ENCODE measurements at regions not wholly inside any gene's neighbourhood (a gene's known extent, or its start where the extent isn't known, plus 50 kb on each side); places are given as distances from the start of the nearest gene placed in this dataset.

DNA sequence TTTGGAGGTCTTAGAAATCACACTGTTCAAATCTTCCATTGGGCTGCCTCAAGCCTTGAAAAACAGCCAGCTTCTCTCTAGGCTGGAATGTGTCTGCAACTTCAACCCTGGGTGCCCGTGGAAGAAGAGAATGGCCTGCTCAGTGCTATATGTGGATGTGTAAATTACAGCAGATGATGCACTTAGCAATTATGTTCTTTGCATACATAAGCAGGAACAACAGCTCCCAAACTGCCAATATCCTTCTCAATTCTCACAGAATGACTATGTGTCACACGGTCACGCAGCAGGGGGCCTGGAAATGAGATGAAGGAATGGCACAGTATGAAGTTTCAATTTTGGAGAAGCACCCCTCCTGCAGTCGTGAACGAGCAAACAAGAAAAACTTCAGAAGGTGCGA lies 175.2 kb upstream of the SMARCA2 start:
- H3K9ac ChIP-seq (ENCODE audit: low read depth in 1 of 2, low read length in 2 of 2): no peak overlapping the region

DNA sequence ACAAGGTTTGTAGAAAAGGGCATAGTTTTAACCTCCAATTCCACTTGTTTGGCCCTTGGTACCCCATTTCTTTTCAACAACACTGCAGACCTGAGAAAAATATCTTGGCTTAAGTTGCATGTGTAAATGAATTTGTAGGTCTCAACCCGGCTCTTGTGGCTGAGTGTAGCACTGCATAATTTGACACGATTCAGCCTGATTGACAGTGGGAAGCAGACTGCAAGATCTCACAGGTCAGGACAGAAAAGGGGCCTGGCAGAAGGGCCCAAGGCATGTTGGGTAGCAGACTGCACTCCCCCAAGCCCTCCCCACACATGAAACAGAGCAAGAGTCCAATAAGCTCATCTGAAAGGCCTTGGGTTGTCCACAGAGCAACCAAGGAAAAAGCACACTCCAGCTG lies 169.7 kb upstream of the SMARCA2 start:
- Histone ChIP-seq H3K9me3 (ENCODE audit: control insufficient read depth in 4 of 4, low read length in 3 of 4) (no peaks in the 10 kb centered on the region), H3K4me1 (ENCODE audit: control insufficient read depth in 4 of 4, insufficient read depth in 4 of 4, low read length in 3 of 4) (no peaks in the 10 kb centered on the region), H3K9ac (ENCODE audit: low read depth in 1 of 2, low read length in 2 of 2) (no peak overlapping the region), H3K27ac (ENCODE audit: low read depth in 1 of 2, low read length in 2 of 2) (no peak overlapping the region), H3K27me3 (ENCODE audit: control insufficient read depth in 4 of 4, insufficient read depth in 4 of 4, low read length in 3 of 4) (no peaks in the 10 kb centered on the region), H3K36me3 (ENCODE audit: control insufficient read depth in 4 of 4, insufficient read depth in 3 of 4, low read depth in 1 of 4, low read length in 3 of 4) (no peaks in the 10 kb centered on the region), H3K4me3 (ENCODE audit: low read depth in 1 of 3, low read length in 3 of 3) (no peak overlapping the region)
- no peak for DNase-seq (ENCODE audit: low spot score)
- 61% methylated on average over 2 of the region's 2 CpGs for WGBS
- TF ChIP-seq SP1 (IDR thresholded peaks at IDR 0.05): no peak
- no peak for TF ChIP-seq FOXA1 (IDR thresholded peaks at IDR 0.05)
- TF ChIP-seq JUND (IDR thresholded peaks at IDR 0.05): no peak
- no peak for TF ChIP-seq FOXA2 (IDR thresholded peaks at IDR 0.05)
- TF ChIP-seq, protein P1, sequence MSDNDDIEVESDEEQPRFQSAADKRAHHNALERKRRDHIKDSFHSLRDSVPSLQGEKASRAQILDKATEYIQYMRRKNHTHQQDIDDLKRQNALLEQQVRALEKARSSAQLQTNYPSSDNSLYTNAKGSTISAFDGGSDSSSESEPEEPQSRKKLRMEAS (IDR thresholded peaks at IDR 0.05): no peak
- TF ChIP-seq, protein P2, sequence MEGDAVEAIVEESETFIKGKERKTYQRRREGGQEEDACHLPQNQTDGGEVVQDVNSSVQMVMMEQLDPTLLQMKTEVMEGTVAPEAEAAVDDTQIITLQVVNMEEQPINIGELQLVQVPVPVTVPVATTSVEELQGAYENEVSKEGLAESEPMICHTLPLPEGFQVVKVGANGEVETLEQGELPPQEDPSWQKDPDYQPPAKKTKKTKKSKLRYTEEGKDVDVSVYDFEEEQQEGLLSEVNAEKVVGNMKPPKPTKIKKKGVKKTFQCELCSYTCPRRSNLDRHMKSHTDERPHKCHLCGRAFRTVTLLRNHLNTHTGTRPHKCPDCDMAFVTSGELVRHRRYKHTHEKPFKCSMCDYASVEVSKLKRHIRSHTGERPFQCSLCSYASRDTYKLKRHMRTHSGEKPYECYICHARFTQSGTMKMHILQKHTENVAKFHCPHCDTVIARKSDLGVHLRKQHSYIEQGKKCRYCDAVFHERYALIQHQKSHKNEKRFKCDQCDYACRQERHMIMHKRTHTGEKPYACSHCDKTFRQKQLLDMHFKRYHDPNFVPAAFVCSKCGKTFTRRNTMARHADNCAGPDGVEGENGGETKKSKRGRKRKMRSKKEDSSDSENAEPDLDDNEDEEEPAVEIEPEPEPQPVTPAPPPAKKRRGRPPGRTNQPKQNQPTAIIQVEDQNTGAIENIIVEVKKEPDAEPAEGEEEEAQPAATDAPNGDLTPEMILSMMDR (IDR thresholded peaks at IDR 0.05; ENCODE audit: low read depth, low read length, missing input control): no peak
- TF ChIP-seq GABPA (IDR thresholded peaks at IDR 0.05 in 1 of 2, conservative IDR thresholded peaks at IDR 0.05 in 1 of 2): no peak
- TF ChIP-seq, protein P3, sequence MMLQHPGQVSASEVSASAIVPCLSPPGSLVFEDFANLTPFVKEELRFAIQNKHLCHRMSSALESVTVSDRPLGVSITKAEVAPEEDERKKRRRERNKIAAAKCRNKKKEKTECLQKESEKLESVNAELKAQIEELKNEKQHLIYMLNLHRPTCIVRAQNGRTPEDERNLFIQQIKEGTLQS (IDR thresholded peaks at IDR 0.05): no peak
- TF ChIP-seq TAF1 (conservative IDR thresholded peaks at IDR 0.05): no peak
- no peak for TF ChIP-seq HNF4G (IDR thresholded peaks at IDR 0.05)
- no peak for TF ChIP-seq EGR1 (IDR thresholded peaks at IDR 0.05; ENCODE audit: low read depth in 2 of 2)
- TF ChIP-seq, protein P4, sequence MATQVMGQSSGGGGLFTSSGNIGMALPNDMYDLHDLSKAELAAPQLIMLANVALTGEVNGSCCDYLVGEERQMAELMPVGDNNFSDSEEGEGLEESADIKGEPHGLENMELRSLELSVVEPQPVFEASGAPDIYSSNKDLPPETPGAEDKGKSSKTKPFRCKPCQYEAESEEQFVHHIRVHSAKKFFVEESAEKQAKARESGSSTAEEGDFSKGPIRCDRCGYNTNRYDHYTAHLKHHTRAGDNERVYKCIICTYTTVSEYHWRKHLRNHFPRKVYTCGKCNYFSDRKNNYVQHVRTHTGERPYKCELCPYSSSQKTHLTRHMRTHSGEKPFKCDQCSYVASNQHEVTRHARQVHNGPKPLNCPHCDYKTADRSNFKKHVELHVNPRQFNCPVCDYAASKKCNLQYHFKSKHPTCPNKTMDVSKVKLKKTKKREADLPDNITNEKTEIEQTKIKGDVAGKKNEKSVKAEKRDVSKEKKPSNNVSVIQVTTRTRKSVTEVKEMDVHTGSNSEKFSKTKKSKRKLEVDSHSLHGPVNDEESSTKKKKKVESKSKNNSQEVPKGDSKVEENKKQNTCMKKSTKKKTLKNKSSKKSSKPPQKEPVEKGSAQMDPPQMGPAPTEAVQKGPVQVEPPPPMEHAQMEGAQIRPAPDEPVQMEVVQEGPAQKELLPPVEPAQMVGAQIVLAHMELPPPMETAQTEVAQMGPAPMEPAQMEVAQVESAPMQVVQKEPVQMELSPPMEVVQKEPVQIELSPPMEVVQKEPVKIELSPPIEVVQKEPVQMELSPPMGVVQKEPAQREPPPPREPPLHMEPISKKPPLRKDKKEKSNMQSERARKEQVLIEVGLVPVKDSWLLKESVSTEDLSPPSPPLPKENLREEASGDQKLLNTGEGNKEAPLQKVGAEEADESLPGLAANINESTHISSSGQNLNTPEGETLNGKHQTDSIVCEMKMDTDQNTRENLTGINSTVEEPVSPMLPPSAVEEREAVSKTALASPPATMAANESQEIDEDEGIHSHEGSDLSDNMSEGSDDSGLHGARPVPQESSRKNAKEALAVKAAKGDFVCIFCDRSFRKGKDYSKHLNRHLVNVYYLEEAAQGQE (IDR thresholded peaks at IDR 0.05): no peak
- TF ChIP-seq NR2F2 (IDR thresholded peaks at IDR 0.05): no peak
- TF ChIP-seq YY1 (IDR thresholded peaks at IDR 0.05): no peak

More for the DNA sequence above, 175.2 kb upstream of the SMARCA2 start:
- H3K27ac ChIP-seq (ENCODE audit: low read depth in 1 of 2, low read length in 2 of 2): no peak overlapping the region
- TF ChIP-seq TAF1 (conservative IDR thresholded peaks at IDR 0.05) (no peak), YY1 (IDR thresholded peaks at IDR 0.05) (no peak), JUND (IDR thresholded peaks at IDR 0.05) (no peak)
- TF ChIP-seq, protein P4 (IDR thresholded peaks at IDR 0.05): no peak
- TF ChIP-seq, protein P1 (IDR thresholded peaks at IDR 0.05): no peak
- TF ChIP-seq, protein P2 (IDR thresholded peaks at IDR 0.05; ENCODE audit: low read depth, low read length, missing input control): no peak
- no peak for DNase-seq (ENCODE audit: low spot score)
- no peaks in the 10 kb centered on the region for H3K27me3 ChIP-seq (ENCODE audit: control insufficient read depth in 4 of 4, insufficient read depth in 4 of 4, low read length in 3 of 4)
- H3K4me3 ChIP-seq (ENCODE audit: low read depth in 1 of 3, low read length in 3 of 3): no peak overlapping the region
- no peaks in the 10 kb centered on the region for H3K4me1 ChIP-seq (ENCODE audit: control insufficient read depth in 4 of 4, insufficient read depth in 4 of 4, low read length in 3 of 4)
- H3K36me3 ChIP-seq (ENCODE audit: control insufficient read depth in 4 of 4, insufficient read depth in 3 of 4, low read depth in 1 of 4, low read length in 3 of 4): no peaks in the 10 kb centered on the region
- no peaks in the 10 kb centered on the region for H3K9me3 ChIP-seq (ENCODE audit: control insufficient read depth in 4 of 4, low read length in 3 of 4)
- WGBS: 77% methylated on average over 6 of the region's 6 CpGs

All from liver (tissue), 8 donors.